Loucy (cell line): ENCODE measurements at regions not wholly inside any gene's neighbourhood (a gene's known extent, or its start where the extent isn't known, plus 50 kb on each side); places are given as distances from the start of the nearest gene placed in this dataset.

Experiments
- EZH2phosphoT487 ChIP-seq: fragments of 200-600 bp; IDR thresholded peaks from 2 replicates; pipeline ENCODE4 v1.6.1; 2018; ENCODE audit warnings: antibody characterized with exemption, mild to moderate bottlenecking, moderate library complexity, borderline replicate concordance
- TF ChIP-seq, protein P1 (sequence below): fragments of 200-600 bp; sonication (generic); conservative IDR thresholded peaks from 2 replicates; pipeline ENCODE4 v1.5.1; 2014; ENCODE audit warnings: mild to moderate bottlenecking, antibody characterized with exemption, low read length

DNA sequence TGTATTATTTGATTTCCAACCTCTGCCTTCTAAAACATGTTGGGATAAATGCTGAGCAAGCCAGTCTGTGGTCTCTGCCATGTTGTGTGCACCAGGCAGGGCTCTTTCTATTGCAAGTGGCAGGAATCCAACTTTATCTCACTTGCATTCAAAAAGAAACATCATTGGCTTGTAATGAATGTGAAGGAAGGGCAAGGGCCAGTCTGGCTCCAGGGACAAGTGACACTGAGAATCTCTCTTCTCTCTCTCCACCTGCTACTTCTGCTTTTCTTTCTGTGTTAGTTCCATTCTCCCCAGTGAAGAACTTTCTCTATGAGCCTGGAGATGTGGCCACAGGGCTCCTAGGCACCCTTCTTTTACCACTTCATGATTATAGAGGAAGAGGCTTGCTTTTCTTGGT lies 329.9 kb upstream of the NCAM1 start:
- TF ChIP-seq, protein P1, sequence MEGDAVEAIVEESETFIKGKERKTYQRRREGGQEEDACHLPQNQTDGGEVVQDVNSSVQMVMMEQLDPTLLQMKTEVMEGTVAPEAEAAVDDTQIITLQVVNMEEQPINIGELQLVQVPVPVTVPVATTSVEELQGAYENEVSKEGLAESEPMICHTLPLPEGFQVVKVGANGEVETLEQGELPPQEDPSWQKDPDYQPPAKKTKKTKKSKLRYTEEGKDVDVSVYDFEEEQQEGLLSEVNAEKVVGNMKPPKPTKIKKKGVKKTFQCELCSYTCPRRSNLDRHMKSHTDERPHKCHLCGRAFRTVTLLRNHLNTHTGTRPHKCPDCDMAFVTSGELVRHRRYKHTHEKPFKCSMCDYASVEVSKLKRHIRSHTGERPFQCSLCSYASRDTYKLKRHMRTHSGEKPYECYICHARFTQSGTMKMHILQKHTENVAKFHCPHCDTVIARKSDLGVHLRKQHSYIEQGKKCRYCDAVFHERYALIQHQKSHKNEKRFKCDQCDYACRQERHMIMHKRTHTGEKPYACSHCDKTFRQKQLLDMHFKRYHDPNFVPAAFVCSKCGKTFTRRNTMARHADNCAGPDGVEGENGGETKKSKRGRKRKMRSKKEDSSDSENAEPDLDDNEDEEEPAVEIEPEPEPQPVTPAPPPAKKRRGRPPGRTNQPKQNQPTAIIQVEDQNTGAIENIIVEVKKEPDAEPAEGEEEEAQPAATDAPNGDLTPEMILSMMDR = no peak
- no peak for TF ChIP-seq EZH2phosphoT487
